Stimulated activated CD8-positive, alpha-beta memory T cell treated with anti-CD3 and anti-CD28 coated beads, Interleukin-12 subunit alpha, Interleukin-12 subunit beta, amount 100 ng/mL, for 24 hours (primary cell): ENCODE measurements at regions not wholly inside any gene's neighbourhood (a gene's known extent, or its start where the extent isn't known, plus 50 kb on each side); places are given as distances from the start of the nearest gene placed in this dataset.
A peak's percentile ranks its signal among the peaks of the same experiment; 100 is the strongest.

ENCODE experiments used
- DNase-seq: peaks from one replicate; pipeline ENCODE4 v3.0.0-alpha.2; 2020; ENCODE audit errors: extremely low read depth

DNA sequence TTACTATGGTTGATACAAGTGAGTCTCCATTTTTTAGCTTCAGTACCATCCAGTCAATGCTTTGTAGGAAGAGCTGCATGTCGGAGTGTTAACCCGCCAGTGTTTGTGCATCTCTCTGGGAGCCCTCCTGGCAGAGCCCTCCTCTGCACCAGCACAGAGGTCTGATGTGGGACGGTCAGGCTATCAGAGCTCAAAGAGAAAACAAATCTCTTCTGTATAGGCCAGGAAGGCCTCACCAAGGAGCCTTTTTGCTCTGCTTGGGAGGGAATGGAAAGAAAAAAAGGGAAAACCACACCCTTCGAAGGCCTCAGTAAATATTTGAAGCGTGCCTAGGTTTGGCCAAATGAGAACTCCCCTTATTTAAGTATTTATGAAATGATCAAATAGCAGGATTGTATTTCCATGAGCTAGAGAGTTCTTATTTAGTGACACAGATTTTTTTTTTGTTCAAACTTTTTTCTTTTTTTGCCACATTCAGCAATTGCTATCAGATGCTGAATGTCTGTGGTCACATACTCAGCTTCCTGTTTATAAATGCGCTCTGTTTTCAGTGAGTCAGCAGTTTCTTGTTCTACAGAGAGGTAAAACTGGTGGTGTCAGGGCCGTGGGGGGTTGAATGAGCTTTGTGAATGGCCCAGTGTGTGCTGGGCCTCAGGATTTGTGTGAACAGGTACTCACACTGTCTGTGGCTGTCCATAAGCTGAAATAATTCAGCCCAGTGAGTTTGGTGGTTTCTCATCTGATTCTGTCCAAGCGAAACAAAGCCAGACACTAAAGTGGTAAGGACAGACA lies 226.6 kb downstream of the SNX18 start:
- peak; percentile 11 for DNase-seq

DNA sequence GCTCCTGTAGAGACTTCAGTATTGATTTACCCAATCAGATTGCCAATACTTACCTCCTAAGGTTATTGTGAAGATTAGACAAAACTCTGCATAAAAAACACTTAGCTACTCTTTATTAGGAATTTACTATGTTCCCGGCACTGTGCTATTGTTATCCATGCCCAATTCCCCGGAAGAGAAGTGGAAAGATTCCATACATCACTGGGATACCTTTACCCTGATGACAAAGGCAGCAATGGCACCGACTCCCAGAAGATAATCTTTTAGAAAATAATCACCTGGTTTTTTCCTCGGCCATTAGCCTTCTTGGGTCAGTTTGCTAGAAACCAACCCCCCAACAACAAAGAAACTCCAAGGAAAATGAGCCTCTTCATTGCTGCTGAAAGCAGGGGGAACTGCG lies 226.0 kb downstream of the SNX18 start:
- no peak for DNase-seq

DNA sequence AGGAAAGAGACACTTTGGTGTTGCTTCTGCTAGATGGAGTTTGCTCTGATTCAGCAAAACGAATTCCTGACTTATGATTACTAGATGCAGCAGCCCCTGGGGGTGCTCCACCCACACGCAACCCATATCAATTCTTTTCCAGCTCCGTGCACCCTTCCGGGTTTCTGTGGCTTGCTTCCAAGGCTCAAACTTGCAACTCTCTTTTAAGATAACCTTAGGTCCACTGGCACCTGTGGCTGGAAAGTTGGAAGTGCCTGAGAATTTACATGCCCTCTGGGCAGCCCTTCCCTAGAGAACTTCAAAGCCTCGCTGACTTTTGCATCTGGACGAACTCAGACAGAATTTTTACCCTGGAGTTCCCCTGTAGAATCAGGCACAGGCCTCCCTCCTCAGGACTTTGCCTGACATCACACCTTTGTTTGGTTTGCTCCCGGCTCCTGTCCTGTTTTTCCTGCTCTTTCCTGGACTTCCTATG lies 224.9 kb downstream of the SNX18 start:
- no peak for DNase-seq

DNA sequence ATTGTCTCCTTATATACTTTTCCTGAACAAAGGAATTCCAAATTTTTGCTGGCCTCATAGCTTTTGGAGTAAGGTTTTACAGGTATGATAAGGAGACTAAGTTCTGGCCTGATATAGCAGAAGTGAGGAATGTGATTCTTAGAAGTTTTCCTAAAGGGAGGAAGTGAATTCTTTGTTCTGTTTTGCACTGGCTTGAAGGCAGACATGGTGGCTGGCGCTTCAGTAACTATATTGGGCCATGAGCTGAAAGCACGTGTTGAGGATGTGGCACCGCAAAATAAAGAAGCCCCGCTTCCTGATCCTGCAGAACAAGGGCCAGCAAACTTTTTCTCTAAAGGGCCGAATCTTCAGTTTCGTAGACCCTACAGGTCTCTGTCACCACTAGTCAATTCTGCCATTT lies 224.2 kb downstream of the SNX18 start:
- DNase-seq, result no peak

DNA sequence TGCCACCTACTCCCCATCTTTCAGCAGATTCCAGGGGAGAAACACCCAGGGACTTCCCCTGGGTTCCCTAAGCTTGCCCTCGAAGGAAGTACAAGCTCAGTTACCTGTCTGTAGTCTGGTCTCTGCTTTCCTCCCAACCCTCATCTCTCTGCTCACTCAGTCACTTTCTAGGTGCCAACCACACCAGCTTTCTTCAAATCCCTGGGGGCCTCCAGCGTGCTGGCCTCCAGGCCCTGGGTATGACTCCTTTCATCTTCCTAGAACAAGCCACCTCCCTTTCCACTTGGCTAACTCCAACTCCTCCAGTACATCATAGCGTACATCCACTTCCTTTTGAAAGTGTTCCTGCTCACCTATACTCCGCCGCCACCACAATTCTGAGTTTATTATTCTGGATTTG lies 222.6 kb downstream of the SNX18 start:
- DNase-seq, result no peak

DNA sequence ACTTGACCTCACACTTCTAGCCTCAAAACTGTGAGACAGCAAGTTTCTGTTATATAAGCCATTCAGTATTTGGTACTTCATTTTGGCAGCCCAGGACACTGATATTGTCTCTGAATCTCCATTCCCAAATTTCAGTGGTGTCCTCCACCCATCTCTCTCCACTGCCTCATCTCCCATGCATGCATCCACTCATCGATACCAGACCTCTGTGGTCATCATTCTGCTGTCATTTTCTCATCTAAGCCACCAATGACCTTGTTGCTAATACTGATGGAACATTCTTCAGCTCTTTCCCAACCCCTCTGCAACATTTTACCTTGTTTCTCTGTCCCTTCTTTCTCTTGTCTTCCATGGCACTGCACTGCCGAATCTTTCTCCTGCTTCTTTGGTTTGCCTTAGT lies 221.8 kb downstream of the SNX18 start:
- no peak for DNase-seq

DNA sequence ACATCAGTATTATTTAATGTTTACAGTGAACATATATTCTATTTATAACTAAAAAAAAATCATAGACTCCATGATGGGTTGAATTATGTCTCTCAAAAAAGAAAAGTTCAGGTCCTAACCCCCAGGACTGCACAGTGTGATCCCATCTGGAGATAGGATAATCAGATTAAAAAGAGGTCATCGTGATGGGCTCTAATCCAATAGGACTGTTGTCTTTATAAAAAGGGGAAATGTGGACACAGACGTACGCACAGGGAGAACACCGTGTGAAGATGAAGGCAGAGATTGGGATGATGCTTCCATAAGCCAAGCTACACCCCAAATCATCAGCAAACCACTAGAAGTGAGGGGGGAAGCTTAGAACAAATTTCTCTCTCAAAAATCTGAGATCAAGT lies 221.4 kb downstream of the SNX18 start:
- no peak for DNase-seq

DNA sequence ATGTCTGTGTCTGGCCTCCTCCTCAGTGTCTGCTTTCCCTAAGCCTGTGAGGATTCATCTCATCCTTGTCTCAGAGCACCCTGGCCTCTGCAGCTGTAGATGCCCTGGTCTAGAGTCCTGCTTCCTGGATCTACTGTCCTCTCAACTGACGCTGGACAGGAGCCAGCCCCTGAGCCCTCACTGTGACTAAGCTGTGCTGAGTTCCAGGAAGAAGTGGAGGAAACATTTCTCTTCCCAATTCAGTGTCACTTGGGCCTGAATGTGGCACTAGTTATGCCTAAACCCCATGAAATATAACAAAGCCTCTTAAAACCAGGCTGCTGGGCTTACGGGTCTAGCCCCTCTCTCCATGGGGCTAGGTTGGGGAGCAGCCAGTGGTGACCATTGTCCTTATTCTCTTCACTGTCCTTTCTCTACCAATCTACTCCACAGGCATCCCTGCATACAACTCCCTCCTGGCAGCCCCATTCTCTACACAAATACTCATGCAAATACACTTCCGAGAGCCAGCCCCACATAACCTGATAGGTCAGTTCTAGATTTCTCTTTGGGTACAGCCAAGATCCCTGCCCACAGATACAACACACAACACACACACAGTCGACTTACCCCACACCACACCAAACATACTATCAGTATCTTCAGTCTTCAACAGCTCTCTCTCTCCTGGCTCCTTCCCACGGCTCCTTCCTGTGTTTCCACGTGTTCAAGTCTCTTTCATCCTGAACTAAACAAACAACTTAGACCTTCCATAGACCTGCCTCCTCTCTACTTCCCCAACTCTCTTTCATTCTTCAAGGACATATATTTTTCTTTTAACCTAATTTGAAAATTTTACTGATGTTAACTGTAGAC lies 220.8 kb downstream of the SNX18 start:
- DNase-seq, result no peak

DNA sequence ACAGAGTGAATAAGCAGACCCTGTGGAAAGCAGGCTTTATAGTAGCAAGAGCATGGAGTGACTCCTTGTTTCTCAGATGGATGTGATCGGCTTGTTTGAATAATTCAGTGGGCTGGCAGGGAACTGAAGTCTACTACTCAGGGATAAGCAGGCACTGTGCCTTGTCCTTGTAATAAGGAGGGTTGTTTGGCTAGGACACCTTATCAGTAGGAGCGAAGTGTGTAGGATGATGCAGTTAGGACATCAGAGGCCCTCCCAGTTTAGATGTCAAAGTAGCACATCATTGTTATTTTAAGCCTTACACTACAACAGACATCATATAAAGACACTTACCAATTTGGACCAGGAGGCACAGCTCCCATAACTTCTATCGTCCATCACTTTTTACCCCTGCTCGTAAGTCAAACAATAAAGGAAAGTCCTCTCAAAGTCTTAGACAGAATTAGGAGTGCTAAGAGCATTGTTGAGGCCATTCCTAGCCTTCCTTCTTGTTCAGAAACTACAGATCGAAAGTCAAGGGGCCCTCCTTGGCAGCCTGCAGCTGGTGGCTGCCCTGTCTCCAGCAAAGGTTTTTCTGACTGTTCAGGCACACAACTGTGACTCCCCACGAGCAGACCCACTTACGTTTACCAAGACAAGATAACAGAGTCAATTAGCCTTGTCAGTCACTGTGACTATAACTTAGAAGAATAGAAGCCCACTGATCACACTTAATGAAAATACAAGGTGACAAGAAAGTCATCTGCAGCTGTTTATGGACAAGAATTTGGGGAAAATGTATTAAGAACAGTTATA lies 218.6 kb downstream of the SNX18 start:
- no peak for DNase-seq

DNA sequence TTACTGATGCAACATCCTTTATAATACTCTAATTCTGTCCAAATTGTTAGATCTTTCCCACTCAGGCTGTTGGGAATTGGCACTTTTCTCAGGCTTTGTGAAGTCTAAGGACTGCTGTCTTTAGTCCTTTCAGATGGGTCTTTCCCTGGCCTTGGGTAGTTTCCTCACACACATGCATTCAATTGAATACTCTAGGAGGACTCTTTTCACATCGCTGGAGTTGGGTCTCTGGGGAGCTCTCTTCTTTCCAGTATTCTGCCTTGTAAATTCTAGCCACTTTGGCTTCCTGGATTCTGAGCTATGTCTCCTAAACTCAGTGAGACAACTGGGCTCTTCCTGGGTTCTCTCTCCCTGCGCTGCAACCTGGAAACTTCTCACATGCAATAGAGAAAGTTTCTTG lies 215.5 kb downstream of the SNX18 start:
- DNase-seq, result no peak

DNA sequence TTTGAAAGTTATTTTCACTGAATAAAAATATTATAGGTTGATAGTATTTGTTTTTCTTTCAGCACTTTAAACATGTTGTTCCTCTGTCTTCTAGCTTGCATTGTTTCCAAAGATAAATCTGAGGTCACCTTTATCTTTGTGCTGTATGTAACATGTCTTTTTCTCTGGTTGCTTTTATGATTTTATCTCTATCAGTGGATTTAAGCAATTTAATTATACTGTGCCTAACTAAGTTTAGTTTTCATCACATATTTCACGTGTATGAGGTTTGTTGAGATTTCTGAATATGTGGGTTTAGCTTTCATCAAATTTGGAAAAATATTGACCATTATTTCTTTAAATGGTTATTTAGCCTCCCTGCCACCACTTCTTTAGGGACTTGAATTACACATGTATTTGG lies 214.5 kb downstream of the SNX18 start:
- no peak for DNase-seq

DNA sequence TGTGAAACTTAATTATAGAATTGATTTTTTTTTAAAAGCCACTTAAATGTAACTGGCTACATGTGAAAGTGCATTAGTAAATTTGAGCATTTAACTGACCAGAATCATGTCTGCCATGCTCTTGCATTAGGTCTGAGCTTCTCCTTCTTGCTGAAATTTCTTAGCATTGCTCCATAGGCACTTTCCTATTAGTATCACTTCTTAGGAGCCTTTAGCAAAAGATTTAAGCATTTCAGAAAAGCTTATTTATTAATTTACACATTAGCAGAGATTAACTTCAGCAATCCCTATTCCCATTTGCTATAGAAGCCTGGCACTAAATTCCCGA lies 211.0 kb downstream of the SNX18 start:
- DNase-seq, result no peak

DNA sequence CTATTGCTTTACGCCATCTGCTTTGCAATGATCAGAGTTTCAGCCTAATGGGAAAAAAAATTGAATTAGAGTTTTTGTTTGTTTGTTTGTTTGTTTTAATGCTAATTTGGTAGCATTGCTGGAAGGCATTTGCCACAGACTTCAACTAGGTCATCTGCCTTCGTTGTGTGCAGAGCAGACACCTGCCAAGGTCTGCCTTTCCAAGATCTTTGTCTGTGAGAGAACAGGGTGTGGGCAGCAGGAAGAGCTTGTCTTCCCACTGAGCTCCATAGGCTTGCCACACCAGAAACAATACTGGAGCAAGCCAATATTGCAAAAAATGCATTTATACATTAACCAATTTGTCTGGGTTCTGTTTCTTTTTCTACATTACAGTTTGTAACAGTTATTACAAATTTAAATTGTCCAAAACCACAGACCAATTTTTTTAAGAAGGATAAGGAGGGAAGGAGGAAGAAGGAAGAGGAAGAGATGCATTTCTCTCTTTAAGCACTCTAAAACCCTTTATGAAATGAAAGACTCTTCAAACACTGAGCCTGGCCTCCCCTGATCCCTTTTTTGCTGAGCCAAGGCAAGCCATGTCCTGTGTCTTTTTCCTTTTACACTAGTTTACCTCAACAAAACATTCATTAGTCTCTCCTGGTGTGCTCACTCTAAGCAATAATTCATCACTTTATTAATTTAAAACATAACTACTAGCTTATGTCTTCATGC lies 210.5 kb downstream of the SNX18 start:
- no peak for DNase-seq

DNA sequence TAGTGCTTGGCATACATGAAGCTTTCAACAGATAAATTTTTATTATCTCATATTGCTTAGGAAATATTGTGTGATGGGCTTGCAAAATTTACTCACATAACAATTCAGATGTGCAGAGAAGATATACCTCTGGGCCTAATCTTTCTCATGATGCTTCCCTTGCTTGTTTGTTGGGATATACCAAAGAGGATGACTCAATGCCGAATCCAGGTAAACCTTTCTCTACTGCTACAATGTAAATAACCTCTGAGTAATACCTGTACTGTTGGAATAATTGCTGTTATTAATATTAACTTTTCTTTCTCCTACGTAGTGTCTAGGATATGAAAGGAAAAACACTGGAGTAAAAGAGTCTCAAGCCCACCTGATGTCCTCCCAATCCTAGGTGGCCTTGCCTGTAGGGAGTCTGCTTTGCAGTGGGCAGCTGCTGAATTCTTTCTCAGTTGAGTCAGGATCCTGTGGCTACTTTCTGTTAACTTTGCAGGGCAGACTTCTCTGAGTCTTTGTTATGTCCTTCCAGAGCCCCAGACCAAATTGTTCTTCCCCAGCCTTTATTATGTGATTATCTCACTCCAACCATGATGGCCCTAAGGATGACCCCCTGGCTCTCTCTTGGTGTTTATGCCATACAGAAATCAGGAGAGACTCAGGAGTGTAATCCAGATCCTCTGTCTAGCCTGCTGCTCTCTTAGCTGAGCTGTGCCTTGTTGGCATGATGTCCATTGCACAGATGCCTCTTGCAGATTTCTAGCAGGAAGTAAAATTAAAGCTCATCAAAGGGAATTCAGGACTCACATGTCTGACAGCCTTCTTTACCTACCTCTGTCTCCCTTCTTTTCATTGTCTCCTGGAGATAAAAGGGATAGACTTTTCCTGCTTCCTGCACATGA lies 208.1 kb downstream of the SNX18 start:
- DNase-seq, result no peak

DNA sequence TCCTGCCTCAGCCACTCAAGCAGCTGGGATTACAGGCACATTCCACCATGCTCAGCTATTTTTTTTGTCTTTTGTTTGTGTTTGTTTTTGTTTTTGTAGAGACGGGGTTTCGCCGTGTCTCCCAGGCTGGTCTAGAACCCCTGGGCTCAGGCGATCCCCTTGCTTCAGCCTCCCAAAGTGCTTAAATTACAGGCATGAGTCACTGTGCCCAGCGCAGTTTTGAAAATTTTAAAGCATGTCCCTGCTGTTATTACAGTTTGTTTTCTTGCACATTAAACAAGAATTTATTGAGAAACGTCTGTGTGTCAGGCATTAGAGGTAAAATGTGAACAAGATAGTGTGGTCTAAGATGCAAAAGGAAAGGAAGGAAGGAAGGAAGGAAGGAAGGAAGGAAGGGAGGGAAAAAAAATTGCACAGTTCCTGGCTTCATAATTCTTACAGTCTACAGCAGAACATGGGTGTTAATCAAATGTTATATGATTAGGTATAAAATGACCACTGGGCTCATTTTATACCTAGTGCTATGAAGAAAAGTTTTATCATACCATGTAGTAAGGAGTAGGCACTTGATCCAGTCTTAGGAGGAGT lies 205.4 kb downstream of the SNX18 start:
- DNase-seq, result no peak

DNA sequence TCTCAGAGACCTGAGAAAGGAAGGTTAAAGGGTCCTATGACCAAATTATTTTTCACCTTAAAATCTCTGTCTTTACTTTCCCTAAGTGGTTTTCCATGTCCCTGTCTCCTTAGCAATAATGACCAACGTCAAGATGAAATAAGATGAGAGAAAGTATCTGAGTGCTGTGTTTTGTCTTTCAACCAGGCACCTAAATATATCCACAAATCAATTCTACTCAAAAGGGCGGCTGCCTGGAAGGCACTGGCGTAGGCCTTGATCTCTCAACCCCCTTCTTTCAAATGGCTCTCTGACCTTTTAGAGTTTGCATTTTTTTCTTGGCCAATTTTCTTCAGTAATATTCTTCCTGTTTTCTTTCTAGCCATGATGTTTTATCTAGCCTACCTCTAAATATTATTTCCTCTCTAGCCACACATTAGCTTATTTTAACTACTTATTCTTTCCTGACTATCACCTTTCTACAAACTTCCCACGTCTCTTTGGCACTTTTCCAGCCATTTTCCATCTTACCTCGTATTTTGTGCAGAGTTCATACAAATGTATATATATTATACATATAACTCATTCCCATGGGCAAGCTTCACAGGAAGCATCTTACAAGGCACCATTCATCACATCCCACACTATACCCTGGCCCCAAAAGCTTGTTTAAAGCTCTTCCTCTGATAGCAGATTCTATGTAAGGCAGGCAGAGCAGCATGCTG lies 204.5 kb downstream of the SNX18 start:
- no peak for DNase-seq

DNA sequence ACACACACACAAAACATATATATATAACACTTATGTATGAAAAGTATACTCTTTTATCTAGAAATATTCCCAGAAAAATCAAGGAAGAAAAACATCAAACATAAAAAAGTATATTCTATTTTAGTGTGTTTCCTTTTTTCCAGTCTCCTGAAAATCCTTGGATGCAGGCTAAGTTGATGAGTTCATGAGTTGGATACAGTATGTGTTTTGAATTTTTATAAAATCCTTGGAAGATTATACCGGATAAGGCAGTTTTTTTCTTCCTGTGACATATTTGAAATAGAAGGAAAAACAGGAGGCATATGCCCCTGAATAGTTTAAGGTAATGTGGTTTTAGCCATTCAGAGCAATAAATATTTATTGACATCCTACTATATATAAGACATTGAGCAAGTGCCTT lies 203.6 kb downstream of the SNX18 start:
- DNase-seq, result no peak

DNA sequence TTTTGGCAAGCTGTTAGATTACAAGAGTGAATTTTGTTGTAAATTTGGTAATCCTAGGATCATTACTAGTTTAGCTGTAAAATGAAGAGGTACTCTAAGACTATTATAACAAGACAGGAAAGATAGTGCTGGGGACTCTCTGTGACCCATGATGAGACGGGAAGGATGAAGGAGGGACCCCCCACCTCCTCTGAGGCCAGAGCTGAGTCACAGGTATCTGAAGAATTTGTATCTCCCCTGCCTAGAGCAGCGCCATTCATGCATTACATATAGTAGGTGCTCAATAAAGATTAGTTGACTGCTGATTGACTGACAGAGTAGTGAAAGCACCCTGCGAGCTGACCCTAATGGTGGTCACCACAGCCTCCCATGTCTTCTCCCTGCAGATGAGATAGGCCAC lies 202.8 kb downstream of the SNX18 start:
- no peak for DNase-seq

DNA sequence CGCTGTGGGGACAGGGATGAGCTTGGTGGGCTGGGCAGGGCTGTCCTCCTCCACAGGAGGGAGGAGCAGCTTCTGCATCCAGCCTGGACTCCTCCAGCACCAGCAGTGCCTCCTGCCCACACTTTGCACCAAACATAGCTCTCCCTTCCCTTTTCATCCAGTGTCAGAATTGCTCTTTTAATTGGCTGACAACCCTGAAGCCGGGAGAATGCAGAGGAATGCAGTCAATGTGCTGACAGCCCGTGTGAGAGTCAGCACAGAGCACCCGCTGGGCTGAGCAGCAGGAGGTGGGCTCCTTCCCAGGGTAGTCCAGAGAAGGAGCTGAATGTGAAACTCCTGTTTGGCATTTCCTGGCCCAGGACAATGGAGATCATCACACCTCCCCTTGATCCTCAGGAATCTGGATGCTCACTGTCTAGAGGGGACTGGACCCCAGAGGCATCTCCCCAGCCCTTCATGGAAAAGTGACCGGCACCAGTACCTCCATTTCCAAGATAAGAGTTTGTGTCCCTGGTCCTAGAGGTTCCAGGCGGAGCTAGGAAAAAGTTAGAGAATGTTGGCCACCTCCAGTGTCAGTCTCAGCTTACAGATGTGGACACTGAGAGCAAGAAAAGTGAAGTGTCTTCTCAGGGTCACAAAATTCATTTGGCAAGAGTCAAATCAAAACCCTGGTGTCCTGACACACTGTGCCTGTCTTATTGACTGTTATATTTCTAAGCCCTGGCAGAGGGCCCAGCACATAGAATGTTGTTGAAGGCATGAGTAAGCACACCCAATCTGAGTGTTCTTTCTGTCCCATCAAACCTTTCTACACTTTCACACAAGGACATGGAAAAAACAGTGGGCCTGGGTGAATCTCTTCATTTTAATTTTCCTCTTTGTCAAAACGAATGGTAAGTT lies 202.1 kb downstream of the SNX18 start:
- DNase-seq, result no peak
